ENCODE measurements at regions not wholly inside any gene's neighbourhood (a gene's known extent, or its start where the extent isn't known, plus 50 kb on each side); places are given as distances from the start of the nearest gene placed in this dataset.

DNA sequence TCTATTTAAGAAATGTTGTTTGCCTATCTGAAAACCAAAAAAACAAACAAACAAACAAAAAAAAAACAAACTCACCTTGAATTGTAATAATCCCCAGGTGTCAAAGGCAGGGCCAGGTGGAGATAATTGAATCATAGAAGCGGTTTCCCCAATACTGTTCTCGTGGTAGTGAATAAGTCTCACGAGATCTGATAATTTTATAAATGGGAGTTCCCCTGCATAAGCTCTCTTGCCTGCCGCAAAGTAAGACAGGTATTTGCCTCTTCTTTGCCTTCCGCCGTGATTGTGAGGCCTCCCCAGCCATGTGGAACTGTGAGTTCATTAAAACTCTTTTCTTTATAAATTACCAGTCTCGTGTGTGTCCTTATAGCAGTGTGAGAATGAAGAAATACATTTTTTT, 1180.7 kb upstream of the CRIM1 start:
- no peak for DNase-seq (ENCODE audit: extremely low read depth, low read depth)
- no peak overlapping the region for H3K4me3 ChIP-seq (replicated peaks; ENCODE audit: low read depth, low read length)
- TF ChIP-seq, protein P1, sequence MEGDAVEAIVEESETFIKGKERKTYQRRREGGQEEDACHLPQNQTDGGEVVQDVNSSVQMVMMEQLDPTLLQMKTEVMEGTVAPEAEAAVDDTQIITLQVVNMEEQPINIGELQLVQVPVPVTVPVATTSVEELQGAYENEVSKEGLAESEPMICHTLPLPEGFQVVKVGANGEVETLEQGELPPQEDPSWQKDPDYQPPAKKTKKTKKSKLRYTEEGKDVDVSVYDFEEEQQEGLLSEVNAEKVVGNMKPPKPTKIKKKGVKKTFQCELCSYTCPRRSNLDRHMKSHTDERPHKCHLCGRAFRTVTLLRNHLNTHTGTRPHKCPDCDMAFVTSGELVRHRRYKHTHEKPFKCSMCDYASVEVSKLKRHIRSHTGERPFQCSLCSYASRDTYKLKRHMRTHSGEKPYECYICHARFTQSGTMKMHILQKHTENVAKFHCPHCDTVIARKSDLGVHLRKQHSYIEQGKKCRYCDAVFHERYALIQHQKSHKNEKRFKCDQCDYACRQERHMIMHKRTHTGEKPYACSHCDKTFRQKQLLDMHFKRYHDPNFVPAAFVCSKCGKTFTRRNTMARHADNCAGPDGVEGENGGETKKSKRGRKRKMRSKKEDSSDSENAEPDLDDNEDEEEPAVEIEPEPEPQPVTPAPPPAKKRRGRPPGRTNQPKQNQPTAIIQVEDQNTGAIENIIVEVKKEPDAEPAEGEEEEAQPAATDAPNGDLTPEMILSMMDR (IDR thresholded peaks at IDR 0.05; ENCODE audit: low read depth, low read length, missing control alignments): no peak

DNA sequence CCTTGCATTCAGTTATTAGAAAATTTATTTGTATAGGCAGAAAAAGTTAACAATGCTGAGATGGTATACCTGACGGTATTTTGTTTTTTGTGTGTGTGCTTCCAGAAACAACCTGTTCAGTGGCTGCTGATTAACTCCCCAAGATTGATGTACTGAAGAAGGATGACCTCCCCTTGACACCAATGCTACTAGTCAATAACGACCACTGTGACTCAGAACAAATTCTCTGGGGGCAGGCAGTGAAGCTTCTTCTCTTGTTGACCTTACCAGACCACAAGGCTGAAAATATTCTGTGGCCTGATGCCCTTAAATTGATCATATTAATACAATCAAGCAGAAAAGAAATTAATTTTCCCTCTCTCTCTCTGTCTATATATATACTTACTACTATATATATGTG, 1182.9 kb upstream of the CRIM1 start:
- TF ChIP-seq, protein P1 (IDR thresholded peaks at IDR 0.05; ENCODE audit: low read depth, low read length, missing control alignments): no peak
- DNase-seq (ENCODE audit: extremely low read depth, low read depth): no peak

DNA sequence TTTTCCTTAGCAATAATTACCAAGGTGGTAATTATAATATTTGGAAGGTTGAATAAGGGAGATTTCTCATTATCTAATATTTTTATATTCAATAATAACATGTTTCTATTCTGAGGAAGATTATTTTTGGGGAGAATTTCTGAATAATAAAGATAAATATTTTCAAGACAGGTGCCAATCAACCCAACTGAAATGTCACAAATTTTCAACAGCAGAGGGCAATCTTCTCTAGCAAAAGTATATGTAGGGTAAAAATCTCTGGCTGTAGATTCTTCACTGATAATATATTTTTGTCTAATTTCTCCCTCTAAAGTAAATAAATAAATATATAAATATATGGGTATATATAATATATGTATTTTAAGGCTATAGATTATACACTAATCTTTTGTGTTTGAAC, 1187.2 kb upstream of the CRIM1 start:
- TF ChIP-seq, protein P1 (IDR thresholded peaks at IDR 0.05; ENCODE audit: low read depth, low read length, missing control alignments): no peak
- DNase-seq (ENCODE audit: extremely low read depth, low read depth): no peak
- H3K4me3 ChIP-seq (replicated peaks; ENCODE audit: low read depth, low read length): no peak overlapping the region

More for the DNA sequence above, 1182.9 kb upstream of the CRIM1 start:
- no peak overlapping the region for H3K4me3 ChIP-seq (replicated peaks; ENCODE audit: low read depth, low read length)

DNA sequence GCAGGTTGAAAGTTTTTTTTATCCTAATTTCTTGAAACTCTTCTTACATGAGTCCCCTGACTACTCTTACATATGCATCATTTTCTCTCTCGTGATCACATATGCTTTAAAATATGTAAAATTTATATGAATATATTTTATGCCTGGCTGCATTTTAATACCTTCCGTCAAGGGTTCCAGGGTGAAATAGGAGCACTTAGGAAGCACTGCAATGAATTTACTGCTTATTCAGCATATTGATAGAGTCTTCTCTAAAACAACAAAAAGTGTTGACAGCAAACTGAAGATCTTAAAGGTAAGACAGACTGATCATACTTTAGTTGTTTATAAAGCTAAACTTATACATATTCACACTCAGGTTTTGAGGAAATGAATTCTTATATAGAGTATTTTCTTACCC, 1191.6 kb upstream of the CRIM1 start:
- no peak overlapping the region for H3K4me3 ChIP-seq (replicated peaks; ENCODE audit: low read depth, low read length)
- TF ChIP-seq, protein P1 (IDR thresholded peaks at IDR 0.05; ENCODE audit: low read depth, low read length, missing control alignments): no peak
- no peak for DNase-seq (ENCODE audit: extremely low read depth, low read depth)

DNA sequence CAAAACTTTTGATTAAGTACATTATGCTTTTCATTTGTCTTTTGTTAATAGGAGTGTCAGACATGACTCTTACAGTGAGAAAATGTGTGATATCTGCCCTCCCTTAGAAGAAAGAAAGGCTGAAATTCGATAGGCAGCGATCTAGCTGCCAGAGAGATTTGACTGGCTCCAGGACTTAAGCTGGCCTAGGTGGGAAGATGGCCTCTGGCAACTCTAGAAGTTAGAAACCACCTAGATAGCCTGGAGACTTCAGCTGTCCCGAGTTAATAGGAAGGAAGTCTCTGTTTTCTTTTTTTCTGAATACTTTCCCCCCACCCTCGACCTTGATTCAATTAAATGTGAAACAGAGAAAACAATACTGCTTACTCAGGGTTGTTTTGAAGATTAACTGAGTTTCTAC, 1194.7 kb upstream of the CRIM1 start:
- no peak for DNase-seq (ENCODE audit: extremely low read depth, low read depth)
- TF ChIP-seq, protein P1 (IDR thresholded peaks at IDR 0.05; ENCODE audit: low read depth, low read length, missing control alignments): no peak
- H3K4me3 ChIP-seq (replicated peaks; ENCODE audit: low read depth, low read length): no peak overlapping the region

DNA sequence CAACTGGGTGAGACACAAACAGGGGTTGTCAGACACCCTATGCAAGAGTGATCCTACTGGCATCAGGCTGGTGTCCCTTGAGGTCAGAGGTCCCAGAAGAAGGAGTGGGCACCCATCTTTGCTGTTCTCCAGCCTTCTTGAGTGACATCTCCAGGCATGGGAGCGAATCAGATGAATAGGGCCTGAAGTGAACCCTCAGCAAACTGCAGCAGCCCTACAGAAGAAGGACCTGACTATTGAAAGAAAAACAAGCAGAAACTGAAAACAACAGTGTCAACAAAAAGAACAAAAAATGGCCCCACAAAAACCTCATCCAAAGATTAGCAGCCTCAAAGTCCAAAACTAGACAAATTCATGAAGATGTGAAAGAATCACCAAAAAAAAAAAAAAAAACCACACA, 1229.7 kb upstream of the CRIM1 start:
- H3K4me3 ChIP-seq (replicated peaks; ENCODE audit: low read depth, low read length): no peak overlapping the region

DNA sequence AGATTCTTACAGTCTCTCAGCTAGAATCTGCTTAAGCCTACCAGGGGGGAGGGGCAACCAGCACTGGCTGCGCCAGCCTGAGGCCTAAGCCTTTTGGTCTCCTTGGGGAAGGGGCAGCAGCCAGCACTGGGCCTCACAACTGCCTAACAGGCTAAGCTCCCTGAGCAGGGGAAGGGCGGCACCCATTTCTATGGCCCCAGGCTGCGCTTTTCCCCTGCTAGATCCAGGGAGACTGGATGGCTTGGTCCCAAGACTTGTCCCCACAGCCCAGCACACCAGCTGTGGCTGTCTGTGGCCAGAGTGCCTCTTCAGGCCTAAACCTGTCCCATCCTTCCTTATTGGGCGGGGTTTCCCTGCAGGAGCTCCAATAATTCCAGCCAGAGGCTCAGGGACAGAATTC, 1230.3 kb upstream of the CRIM1 start:
- TF ChIP-seq, protein P1 (IDR thresholded peaks at IDR 0.05; ENCODE audit: low read depth, low read length, missing control alignments): no peak
- no peak overlapping the region for H3K4me3 ChIP-seq (replicated peaks; ENCODE audit: low read depth, low read length)
- DNase-seq (ENCODE audit: extremely low read depth, low read depth): no peak

More for the DNA sequence above, 1229.7 kb upstream of the CRIM1 start:
- DNase-seq (ENCODE audit: extremely low read depth, low read depth): no peak
- TF ChIP-seq, protein P1 (IDR thresholded peaks at IDR 0.05; ENCODE audit: low read depth, low read length, missing control alignments): no peak

Data from HFF-Myc (cell line).